PC-3 (cell line): ENCODE measurements at regions not wholly inside any gene's neighbourhood (a gene's known extent, or its start where the extent isn't known, plus 50 kb on each side); places are given as distances from the start of the nearest gene placed in this dataset.

ENCODE experiments used
- ATAC-seq: fragments of 200-7000 bp; cut with Tn5 transposase; 2 replicates; pipeline ENCODE4 v1.9.1; 2020; ENCODE audit warnings: mild to moderate bottlenecking, moderate library complexity
- BruUV-seq: library from RNA; stranded (reverse); fragments of 400-500 nt; replicated peaks from 2 replicates; lab custom pipeline; 2021; lab: Mats Ljungman, UMichigan
- CTCF ChIA-PET: fragments of 300-600 bp; sonication (Branson Sonifier 250); formaldehyde crosslinking; loops from one replicate; lab custom pipeline; 2022; ENCODE audit warnings: antibody characterized with exemption; lab: Charles Lee
- POLR2A ChIA-PET: fragments of 300-600 bp; sonication (Branson Sonifier 250); formaldehyde crosslinking; loops from one replicate; lab custom pipeline; 2022; ENCODE audit warnings: antibody characterized with exemption; ENCODE audit not compliant: unreplicated experiment; lab: Charles Lee
- DNase-seq: peaks from one replicate; pipeline ENCODE4 v3.0.0-alpha.2; 2015
- H2AFZ ChIP-seq: fragments of 300-600 bp; sonication (generic); 2 replicates; pipeline ENCODE4 v1.6.0; 2016; ENCODE audit warnings: antibody characterized with exemption, low read length
- H3F3A ChIP-seq: fragments of 300-600 bp; sonication (generic); one replicate; pipeline ENCODE4 v1.6.0; 2017; ENCODE audit warnings: antibody characterized with exemption, low read length, control low read depth, mild to moderate bottlenecking; ENCODE audit not compliant: unreplicated experiment
- H3K27ac ChIP-seq: fragments of 300-600 bp; sonication (generic); 2 replicates; pipeline ENCODE4 v1.5.1; 2016; ENCODE audit warnings: mild to moderate bottlenecking, low read length
- H3K27me3 ChIP-seq: fragments of 300-600 bp; sonication (generic); 2 replicates; pipeline ENCODE4 v1.6.1; 2016; ENCODE audit warnings: low read length, mixed read lengths
- H3K36me3 ChIP-seq: fragments of 300-600 bp; sonication (generic); 2 replicates; pipeline ENCODE4 v1.6.1; 2016; ENCODE audit warnings: low read depth, mixed run types, low read length, mixed read lengths
- H3K4me1 ChIP-seq: fragments of 300-600 bp; sonication (generic); 2 replicates; pipeline ENCODE4 v1.5.1; 2016; ENCODE audit warnings: low read length; ENCODE audit not compliant: insufficient read depth
- H3K4me2 ChIP-seq: fragments of 300-600 bp; sonication (generic); 2 replicates; pipeline ENCODE4 v1.6.0; 2016; ENCODE audit warnings: low read length
- H3K4me3 ChIP-seq: fragments of 300-600 bp; sonication (generic); 2 replicates; pipeline ENCODE4 v1.5.1; 2016; ENCODE audit warnings: mild to moderate bottlenecking, low read length, mixed read lengths
- H3K79me2 ChIP-seq: fragments of 300-600 bp; sonication (generic); 2 replicates; pipeline ENCODE4 v1.6.1; 2017; ENCODE audit warnings: low read length, mixed read lengths
- H3K9ac ChIP-seq: fragments of 300-600 bp; sonication (generic); 2 replicates; pipeline ENCODE4 v1.6.0; 2016; ENCODE audit warnings: mild to moderate bottlenecking, low read length
- H3K9me2 ChIP-seq: fragments of 300-600 bp; sonication (generic); replicated peaks from 2 replicates; pipeline ENCODE4 v1.6.1; 2016; ENCODE audit warnings: mixed run types, low read length, mixed read lengths
- H3K9me3 ChIP-seq: fragments of 300-600 bp; sonication (generic); 2 replicates; pipeline ENCODE4 v1.6.1; 2016; ENCODE audit warnings: low read length, mixed read lengths
- H4K20me1 ChIP-seq: fragments of 300-600 bp; sonication (generic); 2 replicates; pipeline ENCODE4 v1.6.1; 2016; ENCODE audit warnings: low read length, mixed read lengths
- CTCF ChIP-seq: fragments of 300-600 bp; sonication (generic); conservative IDR thresholded peaks from 2 replicates; pipeline ENCODE4 v1.5.1; 2017; ENCODE audit warnings: antibody characterized with exemption, low read depth, mild to moderate bottlenecking, low read length
- EZH2 ChIP-seq: fragments of 300-600 bp; sonication (generic); IDR thresholded peaks from one replicate; pipeline ENCODE4 v1.6.1; 2017; ENCODE audit warnings: antibody characterized with exemption, mild to moderate bottlenecking, low read length; ENCODE audit not compliant: unreplicated experiment
- EZH2phosphoT487 ChIP-seq: fragments of 300-600 bp; sonication (generic); IDR thresholded peaks from 2 replicates; pipeline ENCODE4 v1.6.1; 2018; ENCODE audit warnings: mild to moderate bottlenecking, antibody characterized with exemption, low read length, borderline replicate concordance
- intact Hi-C: fragments of 100-400 bp; cut with micrococcal nuclease; formaldehyde crosslinking; loops from 2 replicates; pipeline ENCODE4 v1.9.0; 2023

GRCh38 chr9:2480255-2480837 lies 141.2 kb upstream of the VLDLR start:
- H4K20me1 ChIP-seq: no peaks in the 10 kb centered on the region
- H3F3A ChIP-seq: no peaks in the 10 kb centered on the region
- TF ChIP-seq EZH2 (no peak), CTCF (no peak)
- H3K9me3 ChIP-seq: no peaks in the 10 kb centered on the region
- H3K4me1 ChIP-seq: peaks cover 23% of the 10 kb centered on the region
- no peak overlapping the region for H3K4me3 ChIP-seq
- H3K27me3 ChIP-seq: peaks cover 22% of the 10 kb centered on the region
- no peak overlapping the region for H2AFZ ChIP-seq
- CTCF ChIA-PET: no interaction called here
- H3K79me2 ChIP-seq: no peaks in the 10 kb centered on the region
- no TSS peak for BruUV-seq
- H3K4me2 ChIP-seq: no peak overlapping the region
- no peak for DNase-seq
- no peak for ATAC-seq
- no peak overlapping the region for H3K9ac ChIP-seq
- POLR2A ChIA-PET: no interaction called here
- intact Hi-C loops: no loop called here
- H3K36me3 ChIP-seq: no peaks in the 10 kb centered on the region
- no peak overlapping the region for H3K27ac ChIP-seq
- H3K9me2 ChIP-seq: no peaks in the 10 kb centered on the region

DNA sequence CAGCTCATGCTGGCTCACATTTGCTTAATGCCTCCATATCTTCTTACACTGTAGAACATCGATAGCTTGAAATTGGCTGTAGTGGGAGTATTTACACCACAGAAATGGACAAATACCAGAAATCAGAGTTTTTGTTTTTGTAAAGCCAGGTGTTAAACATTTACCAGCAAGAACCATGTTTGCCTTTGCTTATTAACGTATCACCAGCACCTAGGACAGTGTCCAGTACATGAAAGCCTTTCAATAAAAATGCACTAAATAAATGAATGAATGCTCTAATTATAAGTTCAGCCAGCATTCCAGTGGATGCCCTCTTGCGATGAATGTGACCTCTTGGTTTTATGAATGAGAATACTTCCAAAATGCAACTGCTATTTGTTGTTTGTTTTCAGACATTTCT lies 140.4 kb upstream of the VLDLR start:
- ATAC-seq: no peak
- Histone ChIP-seq H2AFZ (no peak overlapping the region), H3K27me3 (peaks cover 22% of the 10 kb centered on the region), H3K9me3 (no peaks in the 10 kb centered on the region), H3K4me2 (no peak overlapping the region), H3K4me1 (peaks cover 23% of the 10 kb centered on the region), H3K9me2 (no peaks in the 10 kb centered on the region), H4K20me1 (no peaks in the 10 kb centered on the region), H3K4me3 (no peak overlapping the region), H3K79me2 (no peaks in the 10 kb centered on the region), H3F3A (no peaks in the 10 kb centered on the region), H3K9ac (no peak overlapping the region), H3K36me3 (no peaks in the 10 kb centered on the region), H3K27ac (no peak overlapping the region)
- TF ChIP-seq CTCF (no peak), EZH2phosphoT487 (no peak), EZH2 (no peak)
- no peak for DNase-seq
- ChIA-PET CTCF (no interaction called here), POLR2A (no interaction called here)
- BruUV-seq: no TSS peak
- intact Hi-C loops: no loop called here

- H3K4me1 ChIP-seq: no peaks in the 10 kb centered on the region
- ATAC-seq (no peak), DNase-seq (no peak)
- H3K27me3 ChIP-seq: peaks cover 22% of the 10 kb centered on the region
- intact Hi-C loops: no loop called here
- no peaks in the 10 kb centered on the region for H3F3A ChIP-seq
- no peak overlapping the region for H3K4me3 ChIP-seq
- H4K20me1 ChIP-seq: no peaks in the 10 kb centered on the region
- H3K9ac ChIP-seq: no peak overlapping the region
- no peaks in the 10 kb centered on the region for H3K36me3 ChIP-seq
- no peak overlapping the region for H2AFZ ChIP-seq
- H3K9me3 ChIP-seq: no peaks in the 10 kb centered on the region
- H3K9me2 ChIP-seq: no peaks in the 10 kb centered on the region
- H3K4me2 ChIP-seq: no peak overlapping the region
- CTCF ChIA-PET: no interaction called here
- TF ChIP-seq EZH2: no peak
- no peak for TF ChIP-seq EZH2phosphoT487
- TF ChIP-seq CTCF: no peak
- no peaks in the 10 kb centered on the region for H3K79me2 ChIP-seq
- POLR2A ChIA-PET: no interaction called here
- BruUV-seq: no TSS peak
- no peak overlapping the region for H3K27ac ChIP-seq
Measured at GRCh38 chr9:2486988-2487387, 134.6 kb upstream of the VLDLR start.
